MM.1S (cell line): ENCODE measurements at regions not wholly inside any gene's neighbourhood (a gene's known extent, or its start where the extent isn't known, plus 50 kb on each side); places are given as distances from the start of the nearest gene placed in this dataset.
"Not testable (repeated sequence)": the region's sequence is repeated elsewhere in the genome, so short reads cannot be mapped to it uniquely, and the experiment has no call there.

Experiments
- DNase-seq: peaks from one replicate; pipeline ENCODE4 v3.0.0-alpha.2; 2015
- H2AFZ ChIP-seq: fragments of 300-600 bp; sonication (generic); 2 replicates; pipeline ENCODE4 v1.6.0; 2016; ENCODE audit warnings: antibody characterized with exemption, low read length
- H3F3A ChIP-seq: fragments of 300-600 bp; sonication (generic); 2 replicates; pipeline ENCODE4 v1.6.1; 2016; ENCODE audit warnings: mild to moderate bottlenecking, antibody characterized with exemption, low read length, moderate library complexity, mixed read lengths; ENCODE audit not compliant: insufficient read depth
- H3K27ac ChIP-seq: fragments of 300-600 bp; sonication (generic); 2 replicates; pipeline ENCODE4 v1.5.1; 2016; ENCODE audit warnings: mild to moderate bottlenecking, low read length
- H3K27me3 ChIP-seq: fragments of 300-600 bp; sonication (generic); replicated peaks from 2 replicates; pipeline ENCODE4 v1.6.0; 2016; ENCODE audit warnings: low read length; ENCODE audit not compliant: insufficient read depth
- H3K36me3 ChIP-seq: fragments of 300-600 bp; sonication (generic); replicated peaks from 2 replicates; pipeline ENCODE4 v1.6.1; 2016; ENCODE audit warnings: mild to moderate bottlenecking, low read length, mixed read lengths; ENCODE audit not compliant: insufficient read depth
- H3K4me1 ChIP-seq: fragments of 300-600 bp; sonication (generic); 2 replicates; pipeline ENCODE4 v1.6.1; 2016; ENCODE audit warnings: low read length, mixed read lengths
- H3K4me2 ChIP-seq: fragments of 300-600 bp; sonication (generic); 2 replicates; pipeline ENCODE4 v1.6.0; 2016; ENCODE audit warnings: low read depth, low read length
- H3K4me3 ChIP-seq: fragments of 300-600 bp; sonication (generic); 2 replicates; pipeline ENCODE4 v1.5.1; 2016; ENCODE audit warnings: low read length, mixed read lengths
- H3K79me2 ChIP-seq: fragments of 300-600 bp; sonication (generic); 2 replicates; pipeline ENCODE4 v1.6.1; 2016; ENCODE audit warnings: mixed run types, low read length, mixed read lengths
- H3K9ac ChIP-seq: fragments of 300-600 bp; sonication (generic); 2 replicates; pipeline ENCODE4 v1.6.1; 2016; ENCODE audit warnings: low read length, mixed read lengths
- H3K9me2 ChIP-seq: fragments of 300-600 bp; sonication (generic); replicated peaks from 2 replicates; pipeline ENCODE4 v1.6.1; 2016; ENCODE audit warnings: mild to moderate bottlenecking, low read length, mixed read lengths; ENCODE audit not compliant: insufficient read depth
- H3K9me3 ChIP-seq: fragments of 300-600 bp; sonication (generic); replicated peaks from 2 replicates; pipeline ENCODE4 v1.6.1; 2016; ENCODE audit warnings: mild to moderate bottlenecking, low read length, mixed read lengths; ENCODE audit not compliant: insufficient read depth
- H4K20me1 ChIP-seq: fragments of 300-600 bp; sonication (generic); 2 replicates; pipeline ENCODE4 v1.6.1; 2016; ENCODE audit warnings: mild to moderate bottlenecking, low read length, moderate library complexity, mixed read lengths; ENCODE audit not compliant: insufficient read depth
- CTCF ChIP-seq: fragments of 300-600 bp; sonication (generic); IDR thresholded peaks from 2 replicates; pipeline ENCODE4 v1.5.1; 2016; ENCODE audit warnings: antibody characterized with exemption, low read length, mixed read lengths
- EZH2 ChIP-seq: fragments of 300-600 bp; sonication (generic); optimal IDR thresholded peaks from 2 replicates; pipeline ENCODE3; 2017; ENCODE audit warnings: low read depth, mild to moderate bottlenecking, antibody characterized with exemption, low read length, mixed read lengths
- EZH2phosphoT487 ChIP-seq: fragments of 300-600 bp; sonication (generic); IDR thresholded peaks from 2 replicates; pipeline ENCODE4 v1.6.1; 2018; ENCODE audit warnings: antibody characterized with exemption, low read length

- Histone ChIP-seq H3K4me3 (no peak overlapping the region), H3K9me2 (no peaks in the 10 kb centered on the region), H3K79me2 (no peaks in the 10 kb centered on the region), H3K27me3 (no peaks in the 10 kb centered on the region), H3K36me3 (no peaks in the 10 kb centered on the region), H2AFZ (no peak overlapping the region), H3K9ac (no peak overlapping the region), H3K4me1 (no peaks in the 10 kb centered on the region), H3K4me2 (no peak overlapping the region), H4K20me1 (no peaks in the 10 kb centered on the region), H3F3A (no peaks in the 10 kb centered on the region), H3K27ac (no peak overlapping the region), H3K9me3 (no peaks in the 10 kb centered on the region)
- TF ChIP-seq CTCF (no peak), EZH2phosphoT487 (no peak), EZH2 (no peak)
- no peak for DNase-seq
Measured at GRCh38 chr4:166198041-166198440, 325.0 kb downstream of the TLL1 start.

GRCh38 chr4:166198516-166199310 is 325.7 kb downstream of the TLL1 start:
- no peaks in the 10 kb centered on the region for H3K79me2 ChIP-seq
- H2AFZ ChIP-seq = no peak overlapping the region
- no peaks in the 10 kb centered on the region for H3K4me1 ChIP-seq
- no peaks in the 10 kb centered on the region for H3K9me3 ChIP-seq
- DNase-seq = no peak
- H3F3A ChIP-seq = no peaks in the 10 kb centered on the region
- no peak overlapping the region for H3K4me3 ChIP-seq
- H3K9ac ChIP-seq = no peak overlapping the region
- H3K27me3 ChIP-seq = no peaks in the 10 kb centered on the region
- H3K9me2 ChIP-seq = no peaks in the 10 kb centered on the region
- H3K27ac ChIP-seq = no peak overlapping the region
- H3K4me2 ChIP-seq = no peak overlapping the region
- TF ChIP-seq EZH2 = no peak
- no peak for TF ChIP-seq EZH2phosphoT487
- TF ChIP-seq CTCF = no peak
- H3K36me3 ChIP-seq = no peaks in the 10 kb centered on the region
- no peaks in the 10 kb centered on the region for H4K20me1 ChIP-seq

GRCh38 chr4:166202991-166203390 is 330.0 kb downstream of the TLL1 start:
- Histone ChIP-seq H3F3A (no peaks in the 10 kb centered on the region), H3K27ac (no peak overlapping the region), H3K36me3 (no peaks in the 10 kb centered on the region), H3K4me3 (no peak overlapping the region), H3K27me3 (no peaks in the 10 kb centered on the region), H3K4me1 (no peaks in the 10 kb centered on the region), H3K9ac (no peak overlapping the region), H3K9me2 (no peaks in the 10 kb centered on the region), H4K20me1 (no peaks in the 10 kb centered on the region), H3K9me3 (no peaks in the 10 kb centered on the region), H3K79me2 (no peaks in the 10 kb centered on the region), H2AFZ (no peak overlapping the region), H3K4me2 (no peak overlapping the region)
- DNase-seq = no peak
- TF ChIP-seq CTCF (no peak), EZH2phosphoT487 (no peak), EZH2 (no peak)

GRCh38 chr4:166212326-166212725 is 339.3 kb downstream of the TLL1 start:
- not testable (repeated sequence) for H3K4me3 ChIP-seq, H3F3A ChIP-seq, H3K9ac ChIP-seq, H3K4me2 ChIP-seq, H4K20me1 ChIP-seq, H3K9me2 ChIP-seq, H3K79me2 ChIP-seq, DNase-seq, H3K27me3 ChIP-seq, H2AFZ ChIP-seq, H3K9me3 ChIP-seq, H3K27ac ChIP-seq, H3K4me1 ChIP-seq, H3K36me3 ChIP-seq
